NCI-H2196 (cell line): ENCODE measurements at regions not wholly inside any gene's neighbourhood (a gene's known extent, or its start where the extent isn't known, plus 50 kb on each side); places are given as distances from the start of the nearest gene placed in this dataset.

Source experiments
- DNase-seq: peaks from one replicate; lab custom pipeline; 2025; ENCODE audit not compliant: unreplicated experiment; lab: John Stamatoyannopoulos, UW

GRCh38 chr15:79190093-79190492, 92.4 kb upstream of the ANKRD34C start:
- no peak for DNase-seq

DNA sequence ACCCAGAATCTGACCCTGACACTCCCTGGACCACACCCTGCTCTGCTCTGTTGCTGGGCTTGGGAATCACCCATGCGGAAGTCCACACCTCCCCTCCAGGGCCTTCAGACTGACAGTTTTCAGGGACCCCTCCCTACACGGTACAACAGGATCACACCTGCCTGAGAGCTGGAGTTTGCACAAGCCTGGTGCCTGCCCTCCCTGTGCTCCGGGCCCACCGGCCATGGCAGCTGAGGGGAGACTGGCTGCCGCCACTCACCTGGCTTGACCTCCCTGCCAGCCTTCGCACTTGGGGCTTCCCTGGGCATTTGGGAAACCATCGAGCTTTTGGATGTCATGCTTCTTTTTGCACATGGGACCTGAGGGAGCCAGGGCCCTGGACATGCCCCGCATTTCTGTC, 95.9 kb upstream of the ANKRD34C start:
- no peak for DNase-seq

DNA sequence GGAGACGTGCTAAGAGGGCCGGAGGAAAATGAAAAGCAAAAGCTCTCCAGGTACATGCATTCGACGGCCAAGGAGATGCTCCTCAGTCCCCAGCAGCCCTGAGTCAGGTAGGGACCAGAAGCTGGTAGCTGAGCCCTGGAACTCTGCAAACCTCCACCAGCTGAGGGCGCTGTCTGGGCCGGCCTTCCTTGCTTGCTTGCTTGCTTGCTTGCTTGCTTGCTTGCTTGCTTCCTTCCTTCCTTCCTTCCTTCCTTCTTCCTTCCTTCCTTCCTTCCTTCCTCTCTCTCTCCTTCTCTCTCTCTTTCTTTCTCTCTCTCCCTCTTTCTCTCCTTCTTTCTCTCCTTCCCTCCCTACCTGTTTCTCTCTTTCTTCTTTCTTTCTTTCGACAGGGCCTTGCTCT, 94.6 kb upstream of the RASGRF1 start:
- no peak for DNase-seq

GRCh38 chr15:79184465-79184892, 93.9 kb upstream of the RASGRF1 start:
- peak; percentile 31 for DNase-seq

DNA sequence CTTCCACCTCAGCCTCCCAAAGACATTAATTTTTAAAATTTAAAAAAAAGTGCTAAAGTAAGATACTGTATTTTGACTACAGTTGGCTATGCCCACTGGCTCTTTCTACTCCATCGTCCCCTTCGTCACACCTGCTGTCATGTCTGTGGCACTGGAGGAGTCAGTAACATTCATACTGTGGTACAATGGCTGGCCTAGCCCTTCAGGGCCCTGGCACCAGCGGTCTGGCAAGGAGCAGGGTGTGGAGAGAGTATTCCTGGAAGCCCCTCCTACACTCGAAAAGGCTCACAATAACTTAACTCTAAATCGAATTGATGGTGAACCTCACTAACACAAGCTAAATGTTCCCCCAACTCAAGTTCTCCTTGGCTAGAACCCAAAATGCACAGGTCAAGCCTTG, 89.7 kb upstream of the RASGRF1 start:
- no peak for DNase-seq

GRCh38 chr15:79179597-79179996, 89.0 kb upstream of the RASGRF1 start:
- no peak for DNase-seq

- DNase-seq, result no peak
These were observed 88.6 kb upstream of the RASGRF1 start for GRCh38 chr15:79179108-79179561.

- DNase-seq, result no peak
These were observed 88.0 kb upstream of the RASGRF1 start for GRCh38 chr15:79178594-79178993.

DNA sequence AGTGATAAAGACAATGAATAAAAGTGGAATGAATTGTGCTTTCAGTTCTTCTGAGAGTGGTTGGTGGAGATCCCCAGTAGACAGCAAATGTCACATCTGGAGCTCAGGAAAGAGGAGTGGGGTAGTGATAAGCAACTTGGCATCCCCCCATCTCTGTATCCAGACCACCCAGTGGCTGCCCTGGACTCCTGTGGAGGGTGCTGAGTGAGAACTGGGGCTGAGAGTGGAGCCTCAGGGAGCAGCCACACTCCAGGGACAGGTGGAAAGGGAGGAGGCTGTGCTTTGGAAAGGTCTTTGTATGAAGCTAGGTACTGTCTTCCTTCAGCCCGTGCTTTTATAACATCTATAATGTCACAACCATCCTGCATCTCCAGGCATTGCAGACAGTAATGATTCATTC, 85.6 kb upstream of the RASGRF1 start:
- DNase-seq, result no peak

GRCh38 chr15:79172801-79173460, 82.4 kb upstream of the RASGRF1 start:
- DNase-seq, result no peak

DNA sequence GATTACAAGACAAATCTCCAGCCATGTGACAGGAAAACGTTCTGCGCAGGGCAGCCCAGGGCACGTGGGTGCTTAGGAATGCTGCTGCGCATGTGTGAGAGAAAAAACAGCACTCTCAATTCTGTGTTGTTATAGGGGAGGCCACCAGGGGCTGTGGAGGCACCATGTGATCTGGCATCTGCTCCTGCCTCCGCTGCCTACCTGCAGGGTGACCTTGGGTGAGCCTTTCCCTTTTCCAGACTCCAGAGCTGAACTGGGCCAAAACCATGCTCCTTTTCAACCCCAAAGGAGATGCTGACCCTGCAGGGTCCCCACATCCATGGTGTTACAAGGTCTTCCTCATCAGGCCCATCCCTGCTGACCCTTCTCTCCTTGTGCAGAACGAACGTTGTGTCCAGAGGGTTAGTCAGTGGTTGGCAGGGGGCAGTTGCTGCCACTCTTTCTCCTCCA, 81.5 kb upstream of the RASGRF1 start:
- DNase-seq, result no peak

DNA sequence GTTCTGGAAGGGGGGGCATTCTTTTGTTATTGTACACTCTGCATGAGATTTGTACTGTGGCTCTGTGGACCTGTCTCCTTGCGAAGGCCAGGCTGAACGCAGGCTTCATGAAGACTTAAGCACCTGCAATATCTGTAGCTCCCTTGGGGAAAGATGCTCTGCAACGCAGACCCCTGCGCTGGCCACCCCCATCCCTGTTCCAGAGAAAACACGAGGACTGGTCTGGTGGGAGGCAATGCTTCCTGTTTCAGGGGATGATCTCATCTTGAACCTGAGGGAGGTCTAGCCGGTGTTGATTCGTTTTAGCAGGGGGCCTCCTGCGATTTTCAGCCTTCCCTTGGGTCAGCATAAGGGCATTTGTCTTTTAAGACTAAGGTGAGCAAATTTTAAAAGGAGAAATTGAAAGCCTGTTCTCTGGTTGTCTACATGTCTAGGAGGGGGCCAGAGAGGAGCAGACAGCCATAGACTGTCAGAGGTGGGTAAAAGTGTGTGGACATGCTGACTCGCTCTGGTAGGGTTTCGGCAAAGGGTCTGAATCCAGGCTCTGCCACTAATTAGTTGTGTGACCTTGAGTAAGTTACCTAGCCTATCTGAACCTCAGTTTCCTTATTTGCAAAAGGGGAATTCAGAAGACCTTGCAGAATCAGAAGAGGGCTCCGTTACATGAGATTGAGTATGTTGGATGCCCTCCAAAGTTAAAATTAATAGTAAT, 80.9 kb upstream of the RASGRF1 start:
- DNase-seq, result no peak

GRCh38 chr15:79170256-79170664, 79.7 kb upstream of the RASGRF1 start:
- no peak for DNase-seq

GRCh38 chr15:79169526-79170133, 79.0 kb upstream of the RASGRF1 start:
- no peak for DNase-seq

- peak; percentile 41 for DNase-seq
These were observed 78.4 kb upstream of the RASGRF1 start for GRCh38 chr15:79168922-79169456.

DNA sequence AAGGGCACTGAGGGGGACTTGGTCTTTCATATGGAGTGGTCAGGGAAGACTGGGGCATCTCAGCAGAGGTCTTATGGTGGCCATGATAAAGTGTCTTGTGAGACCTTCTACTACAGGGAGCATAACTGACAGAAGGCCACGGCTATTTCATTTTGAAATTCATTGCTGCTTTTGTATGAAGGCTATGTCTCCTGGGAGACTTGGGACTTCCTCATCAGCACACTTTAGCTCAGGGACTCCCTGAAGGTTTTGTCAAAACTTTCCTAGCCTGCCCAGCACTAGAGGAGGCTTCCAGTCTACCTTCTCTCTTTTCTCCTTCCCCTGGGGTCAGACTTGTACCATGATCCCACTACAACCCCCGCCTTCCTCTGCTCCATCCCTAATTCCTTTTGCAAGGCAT, 77.2 kb upstream of the RASGRF1 start:
- DNase-seq, result no peak

DNA sequence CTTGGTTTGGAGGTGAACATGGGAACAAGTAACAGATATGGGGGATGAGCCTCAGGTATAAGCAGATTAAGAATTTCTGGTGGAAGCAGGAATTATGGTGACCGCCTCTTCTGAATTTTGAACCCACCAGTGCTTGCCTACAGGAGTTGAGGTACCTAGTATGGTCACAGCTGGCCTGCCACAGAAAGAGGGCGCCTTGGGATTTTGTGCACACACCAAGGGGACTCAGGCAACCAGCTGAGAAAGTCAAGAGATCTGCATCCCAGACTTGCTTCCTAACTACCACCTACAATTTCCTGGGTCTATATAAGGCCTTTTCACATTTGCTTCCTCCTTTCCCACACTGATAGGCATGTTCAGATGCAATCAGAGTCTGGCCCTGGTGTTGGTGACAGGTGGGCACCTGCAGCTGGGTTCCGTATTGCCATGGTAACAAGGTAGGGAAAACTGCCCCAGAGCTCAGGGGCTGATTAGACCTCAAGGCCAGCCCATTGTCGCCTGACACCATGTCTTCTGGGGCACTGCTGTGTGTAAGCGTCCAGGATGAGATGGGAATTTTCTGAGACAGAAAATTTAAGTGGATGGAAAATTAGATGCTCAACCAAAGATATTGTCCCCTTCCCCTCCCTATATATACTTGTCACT, 75.9 kb upstream of the RASGRF1 start:
- DNase-seq, result no peak

- DNase-seq, result no peak
These were observed 73.9 kb upstream of the RASGRF1 start for GRCh38 chr15:79164465-79164864.

DNA sequence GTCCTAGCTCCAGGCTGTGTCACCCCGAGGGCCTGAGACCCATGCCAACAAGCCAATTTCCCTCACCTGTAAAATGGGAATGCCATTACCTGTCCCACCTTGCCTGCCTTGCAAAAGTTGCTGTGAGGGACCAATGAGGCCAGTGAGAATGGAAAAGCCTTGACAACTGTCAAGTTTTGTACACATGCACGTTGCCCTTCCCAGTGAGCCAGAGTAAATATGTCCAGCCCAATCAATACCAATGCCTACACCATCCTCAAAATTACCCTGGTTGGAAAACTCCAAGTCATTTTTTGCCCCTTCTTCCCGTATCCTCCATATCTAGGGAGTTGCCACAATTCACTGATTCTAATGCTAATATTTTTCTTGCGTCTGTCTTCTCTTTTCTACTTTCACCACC, 73.5 kb upstream of the RASGRF1 start:
- DNase-seq, result no peak

- no peak for DNase-seq
These were observed 72.8 kb upstream of the RASGRF1 start for GRCh38 chr15:79163395-79163794.

DNA sequence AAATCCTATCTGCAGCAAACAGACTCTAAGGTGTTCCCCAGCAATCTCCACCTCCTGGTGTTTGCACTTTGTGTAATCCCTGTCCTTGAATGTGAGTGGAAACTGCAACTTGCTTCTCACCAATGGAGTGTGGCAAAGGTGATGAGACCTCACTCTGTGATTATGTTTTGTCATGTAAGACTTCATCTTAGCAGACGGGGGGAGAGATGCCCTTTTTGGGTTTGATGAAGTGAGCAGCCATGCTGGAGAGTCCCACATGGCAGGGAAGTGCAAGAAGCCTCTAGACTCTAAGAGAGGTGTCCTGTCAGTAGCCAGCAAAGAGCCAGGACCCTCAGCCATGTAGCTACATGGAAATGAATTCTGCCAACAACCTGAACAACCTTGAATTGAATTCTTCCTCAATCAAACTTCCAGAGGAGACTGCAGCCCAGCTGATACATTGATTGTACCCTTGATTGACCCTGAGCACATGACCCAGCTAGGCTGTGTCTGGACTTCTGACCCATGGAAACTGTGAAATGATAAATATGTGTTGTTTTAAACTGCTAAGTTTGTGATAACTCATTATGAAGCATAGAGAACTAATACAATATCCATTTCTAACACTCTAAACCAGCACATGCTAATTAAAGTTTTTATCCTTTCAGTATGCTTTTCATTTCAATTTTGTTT, 71.4 kb upstream of the RASGRF1 start:
- DNase-seq, result no peak
